Type B pancreatic cell (in vitro differentiated cells): ENCODE measurements at regions not wholly inside any gene's neighbourhood (a gene's known extent, or its start where the extent isn't known, plus 50 kb on each side); places are given as distances from the start of the nearest gene placed in this dataset.
"Not testable (repeated sequence)": the region's sequence is repeated elsewhere in the genome, so short reads cannot be mapped to it uniquely, and the experiment has no call there.

Experiments used
- DNase-seq: peaks from one replicate; pipeline ENCODE4 v3.0.0; 2021; ENCODE audit warnings: mixed read lengths; ENCODE audit not compliant: unreplicated experiment; ENCODE audit errors: extremely low spot score
- H3K27ac Mint-ChIP-seq: 2 replicates; pipeline ENCODE4 v1.8.0; 2021; ENCODE audit warnings: mild to moderate bottlenecking, mixed read lengths
- H3K27me3 Mint-ChIP-seq: 2 replicates; pipeline ENCODE4 v1.8.0; 2021; ENCODE audit warnings: mixed read lengths
- H3K36me3 Mint-ChIP-seq: 2 replicates; pipeline ENCODE4 v1.8.0; 2021; ENCODE audit warnings: mixed read lengths
- H3K4me1 Mint-ChIP-seq: one replicate; pipeline ENCODE4 v1.8.0; 2021; ENCODE audit warnings: mixed read lengths; ENCODE audit not compliant: unreplicated experiment
- H3K4me3 Mint-ChIP-seq: 2 replicates; pipeline ENCODE4 v1.8.0; 2021; ENCODE audit warnings: mild to moderate bottlenecking, mixed read lengths
- H3K9me3 Mint-ChIP-seq: 2 replicates; pipeline ENCODE4 v1.8.0; 2021; ENCODE audit warnings: mixed read lengths
- TF ChIP-seq, protein P1 (sequence below): fragments of 200-600 bp; sonication (generic); conservative IDR thresholded peaks from 2 replicates; pipeline ENCODE4 v1.5.0; 2021; ENCODE audit warnings: antibody characterized with exemption, mild to moderate bottlenecking

DNA sequence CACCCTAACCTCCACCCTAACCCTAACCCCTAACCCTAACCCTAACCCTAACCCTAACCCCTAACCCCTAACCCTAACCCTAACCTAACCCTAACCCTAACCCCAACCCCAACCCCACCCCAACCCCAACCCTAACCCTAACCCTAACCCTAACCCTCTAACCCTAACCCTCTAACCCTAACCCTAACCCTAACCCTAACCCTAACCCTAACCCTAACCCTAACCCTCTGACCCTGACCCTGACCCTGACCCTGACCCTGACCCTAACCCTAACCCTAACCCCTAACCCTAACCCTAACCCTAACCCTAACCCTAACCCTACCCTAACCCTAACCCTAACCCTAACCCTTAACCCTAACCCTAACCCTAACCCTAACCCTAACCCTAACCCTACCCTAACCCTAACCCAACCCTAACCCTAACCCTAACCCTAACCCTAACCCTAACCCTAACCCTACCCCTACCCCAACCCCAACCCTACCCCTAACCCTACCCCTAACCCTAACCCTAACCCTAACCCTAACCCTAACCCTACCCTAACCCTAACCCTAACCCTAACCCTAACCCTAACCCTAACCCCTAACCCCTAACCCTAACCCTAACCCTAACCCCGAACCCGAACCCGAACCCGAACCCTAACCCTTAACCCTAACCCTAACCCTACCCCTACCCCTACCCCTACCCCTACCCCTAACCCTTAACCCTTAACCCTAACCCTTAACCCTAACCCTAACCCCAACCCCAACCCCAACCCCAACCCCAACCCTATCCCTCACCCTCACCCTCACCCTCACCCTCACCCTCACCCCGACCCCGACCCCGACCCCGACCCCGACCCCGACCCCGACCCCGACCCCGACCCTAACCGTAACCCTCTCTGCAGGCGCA lies 186.2 kb upstream of the CHL1 start:
- not testable (repeated sequence) for H3K4me3 Mint-ChIP-seq, H3K9me3 Mint-ChIP-seq, H3K27ac Mint-ChIP-seq, DNase-seq, H3K36me3 Mint-ChIP-seq, H3K27me3 Mint-ChIP-seq, H3K4me1 Mint-ChIP-seq

DNA sequence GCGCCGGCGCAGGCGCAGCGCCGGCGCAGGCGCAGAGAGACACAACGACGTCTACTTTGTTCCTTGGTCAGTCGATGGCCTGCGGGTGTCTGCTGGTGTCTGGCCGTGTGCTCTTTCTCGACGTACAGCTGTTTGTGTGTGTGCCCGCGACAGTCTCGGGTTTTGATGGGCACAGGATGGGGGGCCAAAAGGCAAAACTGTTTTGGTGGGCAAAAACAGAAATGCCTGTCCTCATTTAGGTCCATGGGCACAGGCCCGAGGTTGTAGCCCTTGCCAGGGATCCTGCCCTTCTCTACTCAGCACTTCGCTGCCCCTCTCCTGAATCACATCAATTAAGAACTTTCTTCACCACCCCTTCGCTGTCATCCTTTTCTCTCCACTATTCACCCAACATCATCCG lies 184.8 kb upstream of the CHL1 start:
- H3K4me1 Mint-ChIP-seq, result no peaks in the 10 kb centered on the region
- peak overlapping the region; percentile 68 for H3K27ac Mint-ChIP-seq

DNA sequence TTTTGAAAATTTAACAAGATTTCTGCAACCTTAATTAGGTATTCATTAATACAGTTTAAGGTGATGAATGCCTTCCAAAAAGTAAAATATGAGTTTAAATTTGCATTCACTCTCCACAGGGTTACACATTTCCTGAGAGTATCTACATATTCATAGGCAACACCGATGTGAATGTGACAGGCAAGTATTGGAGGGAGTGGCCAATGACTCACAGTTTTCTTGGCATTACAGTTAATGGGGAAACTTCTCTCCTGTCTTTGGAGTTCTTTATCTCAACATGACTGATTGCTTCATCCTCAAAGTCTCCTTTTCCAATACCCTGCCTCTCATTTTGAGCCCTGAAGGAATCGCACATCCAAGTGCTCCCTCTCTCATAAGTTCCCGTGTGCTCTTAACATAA lies 181.9 kb upstream of the CHL1 start:
- peak overlapping the region; percentile 1 for H3K27ac Mint-ChIP-seq

More for the DNA sequence above, 184.8 kb upstream of the CHL1 start:
- TF ChIP-seq, protein P1, sequence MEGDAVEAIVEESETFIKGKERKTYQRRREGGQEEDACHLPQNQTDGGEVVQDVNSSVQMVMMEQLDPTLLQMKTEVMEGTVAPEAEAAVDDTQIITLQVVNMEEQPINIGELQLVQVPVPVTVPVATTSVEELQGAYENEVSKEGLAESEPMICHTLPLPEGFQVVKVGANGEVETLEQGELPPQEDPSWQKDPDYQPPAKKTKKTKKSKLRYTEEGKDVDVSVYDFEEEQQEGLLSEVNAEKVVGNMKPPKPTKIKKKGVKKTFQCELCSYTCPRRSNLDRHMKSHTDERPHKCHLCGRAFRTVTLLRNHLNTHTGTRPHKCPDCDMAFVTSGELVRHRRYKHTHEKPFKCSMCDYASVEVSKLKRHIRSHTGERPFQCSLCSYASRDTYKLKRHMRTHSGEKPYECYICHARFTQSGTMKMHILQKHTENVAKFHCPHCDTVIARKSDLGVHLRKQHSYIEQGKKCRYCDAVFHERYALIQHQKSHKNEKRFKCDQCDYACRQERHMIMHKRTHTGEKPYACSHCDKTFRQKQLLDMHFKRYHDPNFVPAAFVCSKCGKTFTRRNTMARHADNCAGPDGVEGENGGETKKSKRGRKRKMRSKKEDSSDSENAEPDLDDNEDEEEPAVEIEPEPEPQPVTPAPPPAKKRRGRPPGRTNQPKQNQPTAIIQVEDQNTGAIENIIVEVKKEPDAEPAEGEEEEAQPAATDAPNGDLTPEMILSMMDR, result no peak
- Mint-ChIP-seq H3K27me3 (peaks cover 6% of the 10 kb centered on the region), H3K36me3 (no peaks in the 10 kb centered on the region), H3K9me3 (peaks cover 6% of the 10 kb centered on the region), H3K4me3 (peak overlapping the region; percentile 84)
- no peak for DNase-seq

DNA sequence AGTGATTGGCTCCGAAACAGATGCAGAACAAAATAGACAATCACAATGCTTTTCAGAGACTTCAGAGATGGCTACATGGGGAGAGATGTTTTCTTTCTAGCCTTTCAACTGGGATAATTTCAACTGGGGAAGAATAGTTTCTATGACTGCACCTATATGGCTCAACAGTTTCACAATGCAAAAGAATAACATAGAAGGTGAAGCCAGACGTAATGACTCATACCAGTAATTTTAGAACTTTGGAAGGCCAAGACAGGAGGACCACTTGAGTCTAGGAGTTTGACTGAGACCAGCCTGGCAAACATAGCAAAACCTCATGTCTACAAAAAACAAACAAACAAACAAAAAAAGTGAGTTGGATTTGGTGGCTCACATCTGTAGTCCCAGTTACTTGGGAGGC lies 180.2 kb upstream of the CHL1 start:
- H3K9me3 Mint-ChIP-seq, result peaks cover 6% of the 10 kb centered on the region
- H3K4me3 Mint-ChIP-seq, result no peak overlapping the region
- no peak for DNase-seq
- H3K27ac Mint-ChIP-seq, result no peak overlapping the region
- peaks cover 9% of the 10 kb centered on the region for H3K27me3 Mint-ChIP-seq
- H3K4me1 Mint-ChIP-seq, result no peaks in the 10 kb centered on the region
- TF ChIP-seq, protein P1, result no peak
- H3K36me3 Mint-ChIP-seq, result no peaks in the 10 kb centered on the region

More for the DNA sequence above, 181.9 kb upstream of the CHL1 start:
- no peaks in the 10 kb centered on the region for H3K36me3 Mint-ChIP-seq
- DNase-seq, result no peak
- no peaks in the 10 kb centered on the region for H3K4me1 Mint-ChIP-seq
- TF ChIP-seq, protein P1, result no peak
- H3K27me3 Mint-ChIP-seq, result peaks cover 6% of the 10 kb centered on the region
- H3K4me3 Mint-ChIP-seq, result no peak overlapping the region
- H3K9me3 Mint-ChIP-seq, result peaks cover 6% of the 10 kb centered on the region

DNA sequence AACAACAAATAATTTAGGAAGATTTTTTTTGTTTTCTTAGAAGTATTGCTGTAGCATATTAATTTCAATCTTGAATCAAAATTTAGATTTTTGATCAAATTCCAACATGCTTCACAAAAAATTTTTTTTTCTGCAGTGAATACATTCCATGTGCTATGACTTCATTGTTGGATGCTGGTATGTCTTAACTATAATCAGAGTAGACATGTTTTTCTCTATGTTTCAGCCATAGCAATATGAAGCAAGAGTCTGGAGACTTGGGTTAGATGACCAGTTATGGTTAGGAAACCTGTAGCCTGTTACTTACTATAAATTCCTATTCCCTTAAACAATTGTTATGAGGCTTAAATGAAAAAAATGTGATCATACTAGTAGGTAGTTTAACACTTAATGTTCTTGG lies 176.1 kb upstream of the CHL1 start:
- no peaks in the 10 kb centered on the region for H3K36me3 Mint-ChIP-seq
- no peaks in the 10 kb centered on the region for H3K9me3 Mint-ChIP-seq
- H3K27me3 Mint-ChIP-seq, result peaks cover 3% of the 10 kb centered on the region
- no peak for DNase-seq
- TF ChIP-seq, protein P1, result no peak
- H3K4me1 Mint-ChIP-seq, result no peaks in the 10 kb centered on the region
- H3K27ac Mint-ChIP-seq, result no peak overlapping the region
- H3K4me3 Mint-ChIP-seq, result no peak overlapping the region

DNA sequence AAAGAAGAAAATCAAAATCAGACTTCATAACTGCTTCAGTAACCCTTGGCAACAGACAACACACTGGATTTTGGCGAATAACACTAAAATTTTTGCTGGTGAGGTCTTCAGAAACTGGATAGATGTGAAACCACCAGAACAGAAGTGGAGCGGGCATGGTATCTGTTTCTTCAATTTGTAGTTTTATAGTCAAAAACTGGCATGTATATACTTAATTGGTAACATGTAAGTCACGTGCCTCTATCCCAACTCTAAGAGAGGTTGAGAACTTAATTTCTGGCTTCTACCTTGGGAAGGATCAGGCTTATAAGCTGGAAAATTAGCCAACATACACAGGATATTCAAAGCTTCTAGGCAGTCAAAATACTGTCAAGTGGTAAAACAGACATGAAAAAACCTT lies 172.6 kb upstream of the CHL1 start:
- no peak for DNase-seq
- no peak overlapping the region for H3K27ac Mint-ChIP-seq
- H3K4me1 Mint-ChIP-seq, result no peaks in the 10 kb centered on the region
- TF ChIP-seq, protein P1, result no peak
- no peaks in the 10 kb centered on the region for H3K9me3 Mint-ChIP-seq
- no peaks in the 10 kb centered on the region for H3K36me3 Mint-ChIP-seq
- peaks cover 8% of the 10 kb centered on the region for H3K27me3 Mint-ChIP-seq
- H3K4me3 Mint-ChIP-seq, result no peak overlapping the region
